Inflammatory macrophage (primary cell): ENCODE measurements at regions not wholly inside any gene's neighbourhood (a gene's known extent, or its start where the extent isn't known, plus 50 kb on each side); places are given as distances from the start of the nearest gene placed in this dataset.

Experiments used
- DNase-seq, 2 donors: peaks; one replicate each; pipeline ENCODE4 v3.0.0-alpha.2; 2020 to 2022

GRCh38 chr5:60178101-60178500, 284.6 kb upstream of the PDE4D start:
- peak in 1 of 2 donors; percentile 10 for DNase-seq

GRCh38 chr5:60177596-60177995, 284.1 kb upstream of the PDE4D start:
- no peak for DNase-seq

- DNase-seq = no peak
These were observed 280.1 kb upstream of the PDE4D start for GRCh38 chr5:60173667-60174066.

GRCh38 chr5:60163762-60164161, 270.2 kb upstream of the PDE4D start:
- DNase-seq = no peak

- DNase-seq = no peak
These were observed 268.9 kb upstream of the PDE4D start for GRCh38 chr5:60162441-60162840.

GRCh38 chr5:60161340-60161934, 267.9 kb upstream of the PDE4D start:
- DNase-seq = peak; percentile 33 to 34

- DNase-seq = no peak
These were observed 255.6 kb upstream of the PDE4D start for GRCh38 chr5:60149081-60149480.

GRCh38 chr5:60148366-60148765, 254.8 kb upstream of the PDE4D start:
- DNase-seq = no peak

- DNase-seq = no peak
These were observed 254.3 kb upstream of the PDE4D start for GRCh38 chr5:60147791-60148190.

GRCh38 chr5:60143942-60144549, 250.5 kb upstream of the PDE4D start:
- DNase-seq = no peak

- no peak for DNase-seq
These were observed 247.6 kb upstream of the PDE4D start for GRCh38 chr5:60141119-60141518.

- DNase-seq = no peak
These were observed 243.3 kb upstream of the PDE4D start for GRCh38 chr5:60136841-60137240.

- no peak for DNase-seq
These were observed 238.0 kb upstream of the PDE4D start for GRCh38 chr5:60131504-60131903.

GRCh38 chr5:60125636-60126035, 232.1 kb upstream of the PDE4D start:
- no peak for DNase-seq

GRCh38 chr5:60102961-60103693, 209.6 kb upstream of the PDE4D start:
- DNase-seq = peak in 1 of 2 donors; percentile 2

- DNase-seq = peak; percentile 4 to 19
These were observed 208.0 kb upstream of the PDE4D start for GRCh38 chr5:60101573-60101972.

- no peak for DNase-seq
These were observed 199.3 kb upstream of the PDE4D start for GRCh38 chr5:60092671-60093422.

- no peak for DNase-seq
These were observed 193.1 kb upstream of the PDE4D start for GRCh38 chr5:60086583-60086982.

- DNase-seq = no peak
These were observed 190.7 kb upstream of the PDE4D start for GRCh38 chr5:60084226-60084625.

GRCh38 chr5:60077292-60077691, 183.8 kb upstream of the PDE4D start:
- no peak for DNase-seq

- DNase-seq = no peak
These were observed 183.2 kb upstream of the PDE4D start for GRCh38 chr5:60076746-60077145.

- DNase-seq = no peak
These were observed 173.0 kb upstream of the PDE4D start for GRCh38 chr5:60066502-60066901.

GRCh38 chr5:60060389-60060788, 166.9 kb upstream of the PDE4D start:
- no peak for DNase-seq
